AG04450 (cell line): ENCODE measurements at regions not wholly inside any gene's neighbourhood (a gene's known extent, or its start where the extent isn't known, plus 50 kb on each side); places are given as distances from the start of the nearest gene placed in this dataset.

Experiments
- CTCF ChIA-PET: fragments of 300-600, 350-600 bp; formaldehyde crosslinking; extraction: SDS; loops from one replicate; lab custom pipeline; 2022; ENCODE audit warnings: antibody characterized with exemption, inconsistent platforms; lab: Charles Lee
- POLR2A ChIA-PET: fragments of 350-600 bp; formaldehyde crosslinking; extraction: SDS; loops from one replicate; lab custom pipeline; 2021; ENCODE audit warnings: antibody characterized with exemption, inconsistent platforms; lab: Yijun Ruan, JAX
- DNase-seq: peaks from one replicate; pipeline ENCODE4 v3.0.0-alpha.2; 2011; ENCODE audit warnings: low read depth, low spot score
- H3K27ac ChIP-seq: one replicate; pipeline ENCODE4 v1.5.1; 2012; ENCODE audit warnings: low read depth, low read length, control low read depth
- H3K27me3 ChIP-seq: one replicate; pipeline ENCODE4 v1.6.0; 2012; ENCODE audit warnings: low read length; ENCODE audit not compliant: control insufficient read depth, insufficient read depth
- H3K4me3 ChIP-seq: 2 replicates; pipeline ENCODE4 v1.5.1; 2011; ENCODE audit warnings: mild to moderate bottlenecking, low read depth, low read length, control low read depth
- H3K9me3 ChIP-seq: 2 replicates; pipeline ENCODE4 v1.5.1; 2012; ENCODE audit warnings: low read length; ENCODE audit not compliant: control insufficient read depth, insufficient read depth
- CTCF ChIP-seq: IDR thresholded peaks from 2 replicates; pipeline ENCODE4 v1.5.1; 2011; ENCODE audit warnings: low read depth, low read length, control low read depth, inconsistent platforms

- DNase-seq: no peak
- H3K4me3 ChIP-seq: no peak overlapping the region
- CTCF ChIA-PET: no interaction called here
- H3K27ac ChIP-seq: no peak overlapping the region
- TF ChIP-seq CTCF: no peak
- peaks cover 65% of the 10 kb centered on the region for H3K27me3 ChIP-seq
- POLR2A ChIA-PET: no interaction called here
- no peaks in the 10 kb centered on the region; the same call in 1 of the 2 replicates for H3K9me3 ChIP-seq
Observed at GRCh38 chr5:176736931-176737745, 73.2 kb upstream of the UNC5A start.

- peaks cover 67% of the 10 kb centered on the region for H3K27me3 ChIP-seq
- POLR2A ChIA-PET: no interaction called here
- CTCF ChIA-PET: no interaction called here
Observed at GRCh38 chr5:176737746-176738636, 72.4 kb upstream of the UNC5A start.

DNA sequence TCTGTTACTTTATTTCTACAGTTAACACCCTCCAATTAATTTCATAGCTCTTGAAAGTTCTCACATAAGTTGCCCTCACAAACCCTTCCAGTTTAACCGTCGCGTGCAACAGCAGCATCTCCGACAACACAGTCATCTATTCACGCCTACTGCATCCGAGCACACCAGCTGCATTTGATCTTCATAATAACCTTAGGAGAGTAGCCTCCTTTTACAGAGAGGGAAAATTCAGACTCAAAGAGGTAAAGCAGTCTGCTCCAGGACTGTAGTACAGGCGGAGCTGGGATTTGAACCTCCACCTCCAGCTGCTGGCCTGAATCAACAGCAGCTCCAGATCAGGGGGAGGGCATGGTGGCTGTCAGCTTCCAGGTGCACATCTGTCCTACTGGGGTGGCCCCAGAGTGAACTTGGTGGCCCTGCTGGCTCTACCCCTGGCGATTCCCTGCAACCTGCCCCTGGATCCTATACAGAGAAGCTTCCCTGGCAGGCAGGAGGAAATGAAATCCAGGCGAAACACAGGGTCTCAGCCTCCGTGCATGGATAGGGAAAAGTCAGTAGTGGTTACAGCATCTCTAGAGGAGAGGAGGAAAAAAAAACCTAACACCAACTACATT is 71.6 kb upstream of the UNC5A start:
- Histone ChIP-seq H3K27ac (no peak overlapping the region), H3K27me3 (peaks cover 69% of the 10 kb centered on the region), H3K9me3 (no peaks in the 10 kb centered on the region; the same call in 1 of the 2 replicates), H3K4me3 (no peak overlapping the region)
- no peak for TF ChIP-seq CTCF
- CTCF ChIA-PET: no interaction called here
- POLR2A ChIA-PET: no interaction called here
- no peak for DNase-seq

More at GRCh38 chr5:176737746-176738636, 72.4 kb upstream of the UNC5A start:
- Histone ChIP-seq H3K4me3 (no peak overlapping the region), H3K9me3 (no peaks in the 10 kb centered on the region; the same call in 1 of the 2 replicates), H3K27ac (no peak overlapping the region)
- no peak for TF ChIP-seq CTCF
- no peak for DNase-seq

DNA sequence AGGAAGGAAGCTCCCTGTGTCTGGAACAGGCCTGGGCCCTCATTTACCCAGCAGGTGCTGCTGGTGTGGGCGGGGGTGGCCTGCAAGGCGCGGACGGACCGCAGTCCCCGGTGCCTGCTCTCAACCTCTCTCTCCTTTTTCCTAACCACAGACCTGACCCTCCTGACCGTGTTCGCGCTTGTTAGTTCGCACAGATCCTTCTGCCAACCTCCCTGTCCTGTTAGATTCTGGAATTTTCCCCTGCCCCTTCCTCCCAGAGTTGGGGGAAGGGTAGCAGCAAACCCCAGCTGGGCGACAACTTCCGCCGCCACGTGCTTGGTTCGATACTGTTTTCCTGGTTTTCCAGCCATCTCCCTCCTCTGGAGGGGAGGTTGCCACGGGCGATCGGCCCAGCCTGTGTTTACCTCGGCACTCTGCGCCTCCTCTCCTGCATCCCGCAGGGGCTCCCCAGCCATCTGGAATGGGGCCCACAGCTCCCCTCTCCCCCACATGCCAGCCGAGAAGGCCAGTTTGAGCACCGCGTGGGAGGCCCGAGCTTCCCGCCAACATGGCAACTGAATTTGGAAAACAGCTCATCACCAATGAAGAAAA is 70.8 kb upstream of the UNC5A start:
- Histone ChIP-seq H3K27me3 (peaks cover 73% of the 10 kb centered on the region), H3K27ac (no peak overlapping the region), H3K9me3 (no peaks in the 10 kb centered on the region; the same call in 1 of the 2 replicates), H3K4me3 (no peak overlapping the region)
- no peak for DNase-seq
- TF ChIP-seq CTCF: no peak
- ChIA-PET POLR2A (no interaction called here), CTCF (no interaction called here)
